ENCODE measurements at regions not wholly inside any gene's neighbourhood (a gene's known extent, or its start where the extent isn't known, plus 50 kb on each side); places are given as distances from the start of the nearest gene placed in this dataset.

DNA sequence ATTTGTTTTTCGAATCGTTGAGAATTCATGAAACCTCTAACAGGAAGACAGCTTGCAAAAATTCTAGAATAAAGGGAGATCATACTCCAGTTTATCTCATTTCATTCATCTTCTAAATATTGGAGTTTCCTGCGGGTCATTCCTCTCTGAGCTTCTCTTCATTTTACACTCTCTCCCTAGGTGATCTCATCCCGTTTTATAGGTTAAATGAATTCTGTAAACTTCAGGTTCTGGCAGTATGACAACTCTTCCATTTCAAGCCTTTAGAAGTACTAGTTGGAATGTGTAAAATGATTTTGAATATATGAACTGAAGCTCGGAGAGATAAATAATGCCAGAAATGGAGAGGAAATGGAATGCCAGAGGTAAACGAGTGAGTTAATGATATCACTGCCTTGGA, 312.4 kb downstream of the METTL4 start:
- ChIA-PET CTCF (no interaction called here), POLR2A (no interaction called here)
- no peak for TF ChIP-seq ARNT (IDR thresholded peaks at IDR 0.05)
- TF ChIP-seq TARDBP (IDR thresholded peaks at IDR 0.05) = no peak
- TF ChIP-seq CTBP1 (IDR thresholded peaks at IDR 0.05; ENCODE audit: borderline replicate concordance) = no peak
- no peak for TF ChIP-seq ZNF384 (IDR thresholded peaks at IDR 0.05)
- no peak for TF ChIP-seq SP1 (IDR thresholded peaks at IDR 0.05)
- TF ChIP-seq, protein P1, sequence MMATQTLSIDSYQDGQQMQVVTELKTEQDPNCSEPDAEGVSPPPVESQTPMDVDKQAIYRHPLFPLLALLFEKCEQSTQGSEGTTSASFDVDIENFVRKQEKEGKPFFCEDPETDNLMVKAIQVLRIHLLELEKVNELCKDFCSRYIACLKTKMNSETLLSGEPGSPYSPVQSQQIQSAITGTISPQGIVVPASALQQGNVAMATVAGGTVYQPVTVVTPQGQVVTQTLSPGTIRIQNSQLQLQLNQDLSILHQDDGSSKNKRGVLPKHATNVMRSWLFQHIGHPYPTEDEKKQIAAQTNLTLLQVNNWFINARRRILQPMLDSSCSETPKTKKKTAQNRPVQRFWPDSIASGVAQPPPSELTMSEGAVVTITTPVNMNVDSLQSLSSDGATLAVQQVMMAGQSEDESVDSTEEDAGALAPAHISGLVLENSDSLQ (IDR thresholded peaks at IDR 0.05) = no peak
- TF ChIP-seq NFRKB (IDR thresholded peaks at IDR 0.05) = no peak
- no peak for TF ChIP-seq ELF4 (IDR thresholded peaks at IDR 0.05)
- no peak for TF ChIP-seq BHLHE40 (IDR thresholded peaks at IDR 0.05; ENCODE audit: borderline replicate concordance)
- TF ChIP-seq FOXM1 (IDR thresholded peaks at IDR 0.05; ENCODE audit: borderline replicate concordance) = no peak
- TF ChIP-seq LEF1 (IDR thresholded peaks at IDR 0.05; ENCODE audit: borderline replicate concordance) = no peak
- TF ChIP-seq HDGF (IDR thresholded peaks at IDR 0.05; ENCODE audit: borderline replicate concordance) = no peak
- no peak for TF ChIP-seq L3MBTL2 (conservative IDR thresholded peaks at IDR 0.05)
- no peak for TF ChIP-seq FOXK2 (IDR thresholded peaks at IDR 0.05)
- TF ChIP-seq SUZ12 (IDR thresholded peaks at IDR 0.05) = no peak
- DNase-seq (ENCODE audit: extremely low spot score) = no peak

DNA sequence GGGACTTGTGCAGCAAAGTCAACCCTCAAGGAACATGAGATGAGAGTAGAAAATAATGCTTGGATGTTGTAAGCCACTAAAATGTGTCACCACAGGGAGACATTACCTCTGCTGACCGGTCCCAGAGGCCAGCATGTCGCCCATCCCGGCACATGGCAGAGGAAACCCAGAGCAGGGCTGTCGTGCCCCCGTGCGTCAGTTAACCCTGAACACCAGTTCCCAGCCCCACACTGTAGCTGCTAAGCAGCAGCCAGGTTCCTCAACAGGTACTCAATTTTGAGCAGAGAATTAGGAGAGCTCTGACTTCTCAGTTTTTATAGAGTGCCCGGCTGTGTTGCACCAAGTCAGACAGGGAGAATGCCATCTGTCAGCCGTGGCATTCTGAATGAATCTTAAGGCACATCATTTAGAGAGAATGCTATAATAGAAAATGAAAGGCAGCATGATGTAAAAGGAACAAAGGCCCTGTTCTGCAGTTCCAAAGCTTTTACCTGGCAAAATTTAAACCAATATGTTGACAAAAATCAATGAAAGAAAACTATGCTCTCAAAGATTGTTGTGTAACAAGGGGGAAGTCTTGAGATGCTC, 307.9 kb downstream of the METTL4 start:
- DNase-seq (ENCODE audit: extremely low spot score) = no peak
- ChIA-PET POLR2A (no interaction called here), CTCF (no interaction called here)
- TF ChIP-seq ARNT (IDR thresholded peaks at IDR 0.05) = no peak
- no peak for TF ChIP-seq CTBP1 (IDR thresholded peaks at IDR 0.05; ENCODE audit: borderline replicate concordance)
- no peak for TF ChIP-seq FOXA1 (IDR thresholded peaks at IDR 0.05)
- no peak for TF ChIP-seq HDGF (IDR thresholded peaks at IDR 0.05; ENCODE audit: borderline replicate concordance)
- TF ChIP-seq, protein P1 (IDR thresholded peaks at IDR 0.05) = no peak

DNA sequence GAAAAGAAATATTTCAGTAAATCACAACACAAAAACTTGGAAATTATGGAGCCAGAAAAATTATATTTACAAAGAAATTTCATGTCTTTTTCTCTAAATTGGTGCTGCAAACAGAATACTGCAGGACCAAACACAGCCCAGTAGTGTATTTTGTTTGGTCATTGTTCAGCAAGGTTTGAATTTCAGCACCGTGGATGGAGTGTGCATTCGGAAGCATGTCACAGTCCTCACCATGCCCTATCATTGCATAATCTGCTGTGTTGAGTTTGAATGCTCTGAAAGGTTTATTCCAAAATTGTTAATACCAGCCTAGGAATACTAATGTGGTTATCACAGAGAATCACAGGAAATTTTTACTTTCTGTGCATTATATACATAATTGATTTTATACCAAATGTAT, 296.7 kb downstream of the METTL4 start:
- CTCF ChIA-PET = no interaction called here
- POLR2A ChIA-PET = no interaction called here

DNA sequence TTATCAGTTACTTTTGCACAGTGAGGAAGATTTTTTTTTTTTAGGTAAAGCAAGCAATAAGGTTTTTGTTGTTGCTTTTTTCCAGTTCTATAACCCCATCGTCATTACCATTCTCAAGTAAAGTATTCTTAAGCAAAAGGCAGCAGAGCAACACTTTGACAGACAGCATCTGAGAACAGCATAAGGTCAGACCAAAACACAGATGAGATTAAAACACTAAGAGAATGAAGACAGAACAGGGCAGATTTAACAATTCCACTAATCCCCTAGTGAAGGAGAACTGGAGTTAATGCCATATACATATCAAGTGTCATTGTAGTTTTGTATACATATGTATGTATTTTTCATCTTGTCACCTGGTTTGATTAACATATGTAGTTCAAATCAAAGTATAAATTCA, 290.2 kb downstream of the METTL4 start:
- no peak for DNase-seq (ENCODE audit: extremely low spot score)
- ChIA-PET CTCF (no interaction called here), POLR2A (no interaction called here)
- no peak for TF ChIP-seq FOXK2 (IDR thresholded peaks at IDR 0.05)
- TF ChIP-seq ARNT (IDR thresholded peaks at IDR 0.05) = no peak
- no peak for TF ChIP-seq CTBP1 (IDR thresholded peaks at IDR 0.05; ENCODE audit: borderline replicate concordance)
- no peak for TF ChIP-seq FOXM1 (IDR thresholded peaks at IDR 0.05; ENCODE audit: borderline replicate concordance)
- no peak for TF ChIP-seq BHLHE40 (IDR thresholded peaks at IDR 0.05; ENCODE audit: borderline replicate concordance)
- TF ChIP-seq HDGF (IDR thresholded peaks at IDR 0.05; ENCODE audit: borderline replicate concordance) = no peak
- TF ChIP-seq LEF1 (IDR thresholded peaks at IDR 0.05; ENCODE audit: borderline replicate concordance) = no peak
- TF ChIP-seq, protein P1 (IDR thresholded peaks at IDR 0.05) = no peak
- no peak for TF ChIP-seq FOXA1 (IDR thresholded peaks at IDR 0.05)
- TF ChIP-seq ELF4 (IDR thresholded peaks at IDR 0.05) = no peak
- TF ChIP-seq ZNF384 (IDR thresholded peaks at IDR 0.05) = no peak
- no peak for TF ChIP-seq SUZ12 (IDR thresholded peaks at IDR 0.05)
- no peak for TF ChIP-seq L3MBTL2 (conservative IDR thresholded peaks at IDR 0.05)
- TF ChIP-seq TARDBP (IDR thresholded peaks at IDR 0.05) = no peak
- TF ChIP-seq SP1 (IDR thresholded peaks at IDR 0.05) = no peak

More for the DNA sequence above, 296.7 kb downstream of the METTL4 start:
- no peak for TF ChIP-seq HDGF (IDR thresholded peaks at IDR 0.05; ENCODE audit: borderline replicate concordance)
- no peak for TF ChIP-seq ZNF384 (IDR thresholded peaks at IDR 0.05)
- no peak for TF ChIP-seq SP1 (IDR thresholded peaks at IDR 0.05)
- TF ChIP-seq LEF1 (IDR thresholded peaks at IDR 0.05; ENCODE audit: borderline replicate concordance) = no peak
- TF ChIP-seq FOXM1 (IDR thresholded peaks at IDR 0.05; ENCODE audit: borderline replicate concordance) = no peak
- TF ChIP-seq ELF4 (IDR thresholded peaks at IDR 0.05) = no peak
- TF ChIP-seq BHLHE40 (IDR thresholded peaks at IDR 0.05; ENCODE audit: borderline replicate concordance) = no peak
- no peak for TF ChIP-seq NFRKB (IDR thresholded peaks at IDR 0.05)
- TF ChIP-seq, protein P1 (IDR thresholded peaks at IDR 0.05) = no peak
- no peak for TF ChIP-seq ARNT (IDR thresholded peaks at IDR 0.05)
- no peak for TF ChIP-seq FOXA1 (IDR thresholded peaks at IDR 0.05)
- no peak for TF ChIP-seq CTBP1 (IDR thresholded peaks at IDR 0.05; ENCODE audit: borderline replicate concordance)
- TF ChIP-seq L3MBTL2 (conservative IDR thresholded peaks at IDR 0.05) = no peak
- no peak for TF ChIP-seq FOXK2 (IDR thresholded peaks at IDR 0.05)
- no peak for TF ChIP-seq SUZ12 (IDR thresholded peaks at IDR 0.05)
- TF ChIP-seq TARDBP (IDR thresholded peaks at IDR 0.05) = no peak
- DNase-seq (ENCODE audit: extremely low spot score) = no peak

DNA sequence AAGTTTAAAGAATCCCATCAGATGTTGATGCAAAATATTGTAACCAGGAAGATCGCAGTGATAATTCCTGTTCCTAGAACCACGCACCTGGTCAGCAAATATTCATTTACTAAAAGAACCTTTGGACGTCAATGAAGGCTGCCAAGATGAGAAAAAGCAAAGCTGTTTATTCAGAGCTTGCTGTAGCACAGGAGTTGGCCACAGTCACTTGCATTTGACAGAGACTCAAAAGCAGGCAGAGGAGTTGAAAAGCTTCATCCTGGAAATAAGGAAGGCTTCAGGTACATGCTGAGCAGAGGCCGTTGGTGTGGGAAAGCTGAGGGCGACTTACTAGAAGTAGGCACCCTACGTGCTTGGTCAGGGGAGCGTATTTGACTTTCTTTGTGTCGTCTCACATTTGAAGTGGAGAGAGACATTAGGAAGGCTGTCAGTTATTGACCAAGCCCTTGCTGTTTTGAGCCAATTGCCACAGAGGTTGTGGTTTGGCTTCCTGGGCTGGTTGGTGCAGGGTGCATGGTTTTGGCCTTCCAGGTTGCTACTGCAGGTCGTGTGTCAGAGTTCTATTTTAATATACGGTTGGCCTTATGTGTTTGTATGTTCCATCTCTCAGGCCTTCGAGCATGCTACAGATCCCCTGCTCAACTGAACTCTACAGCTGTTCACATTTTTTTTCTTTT, 289.6 kb downstream of the METTL4 start:
- no peak for DNase-seq (ENCODE audit: extremely low spot score)
- ChIA-PET POLR2A (no interaction called here), CTCF (no interaction called here)
- no peak for TF ChIP-seq ARNT (IDR thresholded peaks at IDR 0.05)
- TF ChIP-seq SP1 (IDR thresholded peaks at IDR 0.05) = no peak
- no peak for TF ChIP-seq ELF4 (IDR thresholded peaks at IDR 0.05)
- TF ChIP-seq ZNF384 (IDR thresholded peaks at IDR 0.05) = no peak
- TF ChIP-seq BHLHE40 (IDR thresholded peaks at IDR 0.05; ENCODE audit: borderline replicate concordance) = no peak
- no peak for TF ChIP-seq FOXM1 (IDR thresholded peaks at IDR 0.05; ENCODE audit: borderline replicate concordance)
- TF ChIP-seq HDGF (IDR thresholded peaks at IDR 0.05; ENCODE audit: borderline replicate concordance) = no peak
- TF ChIP-seq, protein P1 (IDR thresholded peaks at IDR 0.05) = no peak
- no peak for TF ChIP-seq FOXA1 (IDR thresholded peaks at IDR 0.05)
- TF ChIP-seq FOXK2 (IDR thresholded peaks at IDR 0.05) = no peak
- TF ChIP-seq CTBP1 (IDR thresholded peaks at IDR 0.05; ENCODE audit: borderline replicate concordance) = no peak
- no peak for TF ChIP-seq SUZ12 (IDR thresholded peaks at IDR 0.05)
- TF ChIP-seq TARDBP (IDR thresholded peaks at IDR 0.05) = no peak

All from HEK293T (cell line).